Body of pancreas (tissue), 4 donors: ENCODE measurements at regions not wholly inside any gene's neighbourhood (a gene's known extent, or its start where the extent isn't known, plus 50 kb on each side); places are given as distances from the start of the nearest gene placed in this dataset.
"Not testable (repeated sequence)": the region's sequence is repeated elsewhere in the genome, so short reads cannot be mapped to it uniquely, and the experiment has no call there.

Source experiments
- ATAC-seq: fragments of 150-250 bp; one replicate; pipeline ENCODE4 v1.9.1; 2016
- DNase-seq, 4 donors: peaks; one replicate each; pipeline ENCODE4 v3.0.0-alpha.2; 2019
- H3K27ac ChIP-seq, 4 donors: fragments of 200-600 bp; sonication (generic); 1 replicate in 3 of 4; 2 replicates in 1 of 4; pipeline versions ENCODE4 v1.5.1 to v1.6.1; 2016 to 2019; ENCODE audit warnings: mild to moderate bottlenecking in 1 of 4, mixed read lengths in 1 of 4, moderate library complexity in 1 of 4
- H3K27me3 ChIP-seq, 2 donors: fragments of 200-600 bp; sonication (generic); one replicate each; pipeline ENCODE4 v1.6.0; 2016; ENCODE audit warnings: mild to moderate bottlenecking in 1 of 2
- H3K36me3 ChIP-seq, 2 donors: fragments of 200-600 bp; sonication (generic); replicated peaks in 1 of 2; 2 replicates each; pipeline ENCODE4 v1.5.1; 2016; ENCODE audit warnings: low read depth in 2 of 2; ENCODE audit not compliant: insufficient read depth in 1 of 2
- H3K4me1 ChIP-seq: fragments of 200-600 bp; sonication (generic); one replicate; pipeline ENCODE4 v1.6.0; 2016
- H3K4me3 ChIP-seq, 2 donors: fragments of 200-600 bp; sonication (generic); 1 replicate in 1 of 2; 2 replicates in 1 of 2; pipeline ENCODE4 v1.5.1; 2016 to 2019
- H3K9me3 ChIP-seq, 3 donors: fragments of 200-600 bp; sonication (generic); 1 replicate in 2 of 3; 2 replicates in 1 of 3; pipeline ENCODE4 v1.5.1; 2016
- POLR2A ChIP-seq, 3 donors: fragments of 450-650 bp; IDR thresholded peaks; one replicate each; pipeline ENCODE4 v1.6.1; 2016; ENCODE audit warnings: antibody characterized with exemption in 3 of 3, mild to moderate bottlenecking in 2 of 3
- WGBS, 2 donors: methylation state at CpG; one replicate each; pipeline ENCODE4 v1.1.5; 2017; 5-methylcytosine and 5-hydroxymethylcytosine counted together
- intact Hi-C: fragments of 100-400 bp; cut with DNase I; formaldehyde crosslinking; loops from one replicate; pipeline ENCODE4 v1.15.1; 2023
- TF ChIP-seq, protein P1 (sequence below), 7 experiments: fragments of 450-650 bp in 4 of 7; fragments of 200-600 bp in 3 of 7; sonication (generic) in 3 of 7; IDR thresholded peaks; one replicate each; pipeline ENCODE4 v1.5.1; 2016 to 2019; ENCODE audit warnings: antibody characterized with exemption in 7 of 7

DNA sequence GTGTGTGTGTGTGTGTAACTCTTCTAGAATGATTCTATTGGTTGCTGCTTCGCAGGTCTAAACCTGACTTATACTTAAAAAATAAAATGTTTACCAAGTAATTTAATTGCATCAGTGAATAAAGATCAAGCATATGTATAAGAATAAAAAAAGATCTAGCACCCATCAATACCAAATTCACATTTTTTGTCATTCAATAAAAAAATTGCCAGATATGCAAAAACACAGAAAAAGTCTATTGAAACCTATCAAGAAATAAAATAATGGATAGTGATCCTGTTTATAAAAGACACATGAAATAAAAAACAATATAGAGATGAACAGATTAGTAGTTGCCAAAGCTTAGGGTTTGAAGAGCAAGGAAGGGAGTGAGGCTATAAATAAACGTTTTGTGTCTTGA is 2095.0 kb upstream of the ACO1 start:
- no peak for TF ChIP-seq POLR2A (IDR thresholded peaks at IDR 0.05)
- TF ChIP-seq, protein P1, sequence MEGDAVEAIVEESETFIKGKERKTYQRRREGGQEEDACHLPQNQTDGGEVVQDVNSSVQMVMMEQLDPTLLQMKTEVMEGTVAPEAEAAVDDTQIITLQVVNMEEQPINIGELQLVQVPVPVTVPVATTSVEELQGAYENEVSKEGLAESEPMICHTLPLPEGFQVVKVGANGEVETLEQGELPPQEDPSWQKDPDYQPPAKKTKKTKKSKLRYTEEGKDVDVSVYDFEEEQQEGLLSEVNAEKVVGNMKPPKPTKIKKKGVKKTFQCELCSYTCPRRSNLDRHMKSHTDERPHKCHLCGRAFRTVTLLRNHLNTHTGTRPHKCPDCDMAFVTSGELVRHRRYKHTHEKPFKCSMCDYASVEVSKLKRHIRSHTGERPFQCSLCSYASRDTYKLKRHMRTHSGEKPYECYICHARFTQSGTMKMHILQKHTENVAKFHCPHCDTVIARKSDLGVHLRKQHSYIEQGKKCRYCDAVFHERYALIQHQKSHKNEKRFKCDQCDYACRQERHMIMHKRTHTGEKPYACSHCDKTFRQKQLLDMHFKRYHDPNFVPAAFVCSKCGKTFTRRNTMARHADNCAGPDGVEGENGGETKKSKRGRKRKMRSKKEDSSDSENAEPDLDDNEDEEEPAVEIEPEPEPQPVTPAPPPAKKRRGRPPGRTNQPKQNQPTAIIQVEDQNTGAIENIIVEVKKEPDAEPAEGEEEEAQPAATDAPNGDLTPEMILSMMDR (IDR thresholded peaks at IDR 0.05), result no peak
- DNase-seq (no peak), ATAC-seq (no peak)
- Histone ChIP-seq H3K4me3 (no peak overlapping the region), H3K27me3 (no peaks in the 10 kb centered on the region), H3K27ac (no peak overlapping the region), H3K36me3 (no peaks in the 10 kb centered on the region), H3K9me3 (no peaks in the 10 kb centered on the region), H3K4me1 (no peaks in the 10 kb centered on the region)
- 31 to 34% methylated on average over 2 of the region's 2 CpGs for WGBS, 2 donors
- intact Hi-C loops, result no loop called here

DNA sequence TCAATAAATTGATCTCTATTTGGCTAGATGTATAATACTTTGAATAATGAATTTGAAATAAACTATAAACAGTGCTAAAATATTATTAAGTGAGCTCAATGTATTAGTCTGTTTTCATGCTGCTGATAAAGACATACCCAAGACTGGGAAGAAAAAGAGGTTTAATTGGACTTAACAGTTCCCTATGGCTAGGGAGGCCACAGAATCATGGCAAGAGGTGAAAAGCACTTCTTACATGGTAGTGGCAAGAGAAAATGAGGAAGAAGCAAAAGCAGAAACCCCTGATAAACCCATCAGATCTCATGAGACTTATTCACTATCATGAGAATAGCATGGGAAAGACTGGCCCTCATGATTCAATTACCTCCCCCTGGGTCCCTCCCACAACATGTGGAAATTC is 2092.4 kb upstream of the ACO1 start:
- H3K27ac ChIP-seq, H3K9me3 ChIP-seq, H3K36me3 ChIP-seq, ATAC-seq, H3K4me1 ChIP-seq, H3K27me3 ChIP-seq, intact Hi-C loops, DNase-seq, H3K4me3 ChIP-seq: not testable (repeated sequence)

DNA sequence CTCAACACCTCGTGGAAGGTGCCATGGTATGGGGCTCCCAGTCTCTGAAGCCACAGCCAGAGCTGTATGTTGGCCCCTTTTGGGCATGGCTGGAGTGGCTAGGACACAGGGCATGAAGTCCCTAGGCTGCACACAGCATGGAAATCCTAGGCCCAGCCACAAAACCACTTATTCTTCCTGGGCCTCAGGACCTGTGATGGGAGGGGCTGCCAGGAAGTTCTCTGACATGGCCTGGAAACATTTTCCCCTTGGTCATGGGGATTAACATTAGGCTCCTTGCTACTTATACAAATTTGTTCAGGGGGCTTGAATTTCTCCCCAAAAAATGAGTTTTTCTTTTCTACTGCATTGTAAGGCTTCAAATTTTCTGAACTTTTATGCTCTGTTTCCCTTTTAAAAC is 2091.2 kb upstream of the ACO1 start:
- Histone ChIP-seq H3K9me3 (no peaks in the 10 kb centered on the region), H3K36me3 (no peaks in the 10 kb centered on the region)
- intact Hi-C loops, result no loop called here

DNA sequence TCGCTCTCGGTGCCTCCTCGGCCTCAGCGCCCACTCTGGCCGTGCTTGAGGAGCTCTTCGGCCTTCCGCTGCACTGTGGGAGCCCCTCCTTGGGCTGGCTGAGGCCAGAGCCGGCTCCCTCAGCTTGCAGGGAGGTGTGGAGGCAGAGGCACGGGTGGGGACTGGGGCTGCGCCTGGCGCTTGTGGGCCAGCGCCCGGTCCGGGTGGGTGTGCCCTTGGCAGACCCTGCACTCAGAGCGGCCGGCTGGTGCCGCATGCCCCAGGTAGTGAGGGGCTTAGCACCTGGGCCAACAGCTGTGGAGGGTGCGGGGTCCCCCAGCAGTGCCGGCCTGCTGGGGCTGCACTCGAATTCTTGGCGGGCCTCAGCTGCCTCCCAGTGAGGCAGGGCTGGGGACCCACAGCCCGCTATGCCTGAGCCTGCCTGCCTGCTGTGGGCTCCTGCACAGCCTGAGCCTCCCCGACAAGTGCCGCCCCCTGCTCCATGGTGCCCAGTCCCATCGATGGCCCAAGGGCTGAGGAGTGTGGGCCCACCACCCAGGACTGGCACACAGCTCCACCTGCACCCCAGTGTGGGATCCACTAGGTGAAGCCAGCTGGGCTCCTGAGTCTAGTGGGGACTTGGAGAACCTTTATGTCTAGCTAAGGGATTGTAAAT is 2085.2 kb upstream of the ACO1 start:
- no peak overlapping the region for H3K27ac ChIP-seq
- no peaks in the 10 kb centered on the region for H3K9me3 ChIP-seq
- no peaks in the 10 kb centered on the region for H3K4me1 ChIP-seq
- 86 to 87% methylated on average over 5 to 25 of the region's 25 CpGs for WGBS, 2 donors
- no peaks in the 10 kb centered on the region for H3K27me3 ChIP-seq
- no peaks in the 10 kb centered on the region for H3K36me3 ChIP-seq
- intact Hi-C loops, result no loop called here
- no peak overlapping the region for H3K4me3 ChIP-seq
- no peak for ATAC-seq
- DNase-seq, result no peak
- TF ChIP-seq, protein P1 (IDR thresholded peaks at IDR 0.05), result no peak
- no peak for TF ChIP-seq POLR2A (IDR thresholded peaks at IDR 0.05)

More for the DNA sequence above, 2091.2 kb upstream of the ACO1 start:
- no peak for DNase-seq
- H3K27me3 ChIP-seq, result no peaks in the 10 kb centered on the region
- 53 to 60% methylated on average over 1 of the region's 1 CpG for WGBS, 2 donors
- no peak overlapping the region for H3K4me3 ChIP-seq
- H3K4me1 ChIP-seq, result no peaks in the 10 kb centered on the region
- TF ChIP-seq POLR2A (IDR thresholded peaks at IDR 0.05), result no peak
- TF ChIP-seq, protein P1 (IDR thresholded peaks at IDR 0.05), result no peak
- no peak overlapping the region for H3K27ac ChIP-seq
- ATAC-seq, result no peak

DNA sequence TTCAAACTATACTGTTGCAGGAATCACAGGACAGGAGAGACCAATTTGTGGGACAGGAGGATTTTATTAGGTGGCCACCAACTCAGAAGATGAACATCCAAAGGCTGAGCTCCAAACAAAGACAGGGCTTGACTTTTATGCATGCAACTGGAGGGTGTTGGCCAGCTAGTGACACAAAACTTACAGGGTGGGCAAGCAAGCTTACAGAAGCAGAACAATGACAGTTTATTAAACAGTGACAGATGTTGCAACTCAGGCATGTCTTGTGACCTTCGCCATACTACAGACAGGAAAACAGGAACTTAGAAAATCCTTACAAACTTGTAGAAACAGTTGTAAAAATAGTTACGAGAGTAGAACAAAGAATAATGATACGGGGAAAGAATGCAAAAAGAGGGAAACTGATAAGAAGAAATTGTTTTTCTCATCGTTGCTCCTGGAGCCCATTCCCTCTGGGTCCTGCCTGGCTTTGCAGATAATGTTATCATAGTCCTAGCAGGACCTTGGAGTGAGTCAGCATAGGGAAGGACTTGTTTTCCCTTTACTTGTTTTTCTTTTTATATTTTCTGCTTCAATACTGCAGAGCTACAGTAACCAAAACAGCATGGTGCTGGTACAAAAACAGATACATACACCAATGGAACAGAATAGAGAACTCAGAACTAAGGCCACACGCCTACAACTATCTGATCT is 2083.0 kb upstream of the ACO1 start:
- intact Hi-C loops, result no loop called here
- ATAC-seq, result no peak
- Histone ChIP-seq H3K27ac (no peak overlapping the region), H3K9me3 (no peaks in the 10 kb centered on the region), H3K27me3 (no peaks in the 10 kb centered on the region), H3K36me3 (no peaks in the 10 kb centered on the region), H3K4me1 (no peaks in the 10 kb centered on the region), H3K4me3 (no peak overlapping the region)
- peak in 1 of 4 donors; percentile 24 for DNase-seq
- TF ChIP-seq, protein P1 (IDR thresholded peaks at IDR 0.05), result no peak
- TF ChIP-seq POLR2A (IDR thresholded peaks at IDR 0.05), result no peak
- WGBS, 2 donors, result 27 to 40% methylated on average over 5 of the region's 5 CpGs
